ENCODE measurements at regions not wholly inside any gene's neighbourhood (a gene's known extent, or its start where the extent isn't known, plus 50 kb on each side); places are given as distances from the start of the nearest gene placed in this dataset.

- TF ChIP-seq CTCF (IDR thresholded peaks at IDR 0.05; ENCODE audit: insufficient read depth, low read depth, low read length) = no peak
- no peak for TF ChIP-seq EZH2 (IDR thresholded peaks at IDR 0.05; ENCODE audit: insufficient read depth, low read length)
These were observed 601.0 kb upstream of the KIRREL3 start for GRCh38 chr11:127601578-127601977.

Measured in astrocyte (in vitro differentiated cells and primary cell).